GM12865 (cell line): ENCODE measurements at regions not wholly inside any gene's neighbourhood (a gene's known extent, or its start where the extent isn't known, plus 50 kb on each side); places are given as distances from the start of the nearest gene placed in this dataset.
"Not testable (repeated sequence)": the region's sequence is repeated elsewhere in the genome, so short reads cannot be mapped to it uniquely, and the experiment has no call there.

ENCODE experiments used
- DNase-seq: peaks from one replicate; pipeline ENCODE4 v3.0.0; 2010; ENCODE audit warnings: low read depth
- H3K4me3 ChIP-seq: 2 replicates; pipeline ENCODE4 v1.5.1; 2011; ENCODE audit warnings: mild to moderate bottlenecking, low read depth, low read length, control low read depth
- TF ChIP-seq, protein P1 (sequence below): IDR thresholded peaks from 2 replicates; pipeline ENCODE4 v1.5.1; 2011; ENCODE audit warnings: low read length, control low read depth, low read depth, inconsistent platforms; ENCODE audit not compliant: insufficient read depth; ENCODE audit errors: missing control alignments

GRCh38 chr6:66278115-66278514 is 571.1 kb upstream of the EYS start:
- no peak for DNase-seq
- TF ChIP-seq, protein P1, sequence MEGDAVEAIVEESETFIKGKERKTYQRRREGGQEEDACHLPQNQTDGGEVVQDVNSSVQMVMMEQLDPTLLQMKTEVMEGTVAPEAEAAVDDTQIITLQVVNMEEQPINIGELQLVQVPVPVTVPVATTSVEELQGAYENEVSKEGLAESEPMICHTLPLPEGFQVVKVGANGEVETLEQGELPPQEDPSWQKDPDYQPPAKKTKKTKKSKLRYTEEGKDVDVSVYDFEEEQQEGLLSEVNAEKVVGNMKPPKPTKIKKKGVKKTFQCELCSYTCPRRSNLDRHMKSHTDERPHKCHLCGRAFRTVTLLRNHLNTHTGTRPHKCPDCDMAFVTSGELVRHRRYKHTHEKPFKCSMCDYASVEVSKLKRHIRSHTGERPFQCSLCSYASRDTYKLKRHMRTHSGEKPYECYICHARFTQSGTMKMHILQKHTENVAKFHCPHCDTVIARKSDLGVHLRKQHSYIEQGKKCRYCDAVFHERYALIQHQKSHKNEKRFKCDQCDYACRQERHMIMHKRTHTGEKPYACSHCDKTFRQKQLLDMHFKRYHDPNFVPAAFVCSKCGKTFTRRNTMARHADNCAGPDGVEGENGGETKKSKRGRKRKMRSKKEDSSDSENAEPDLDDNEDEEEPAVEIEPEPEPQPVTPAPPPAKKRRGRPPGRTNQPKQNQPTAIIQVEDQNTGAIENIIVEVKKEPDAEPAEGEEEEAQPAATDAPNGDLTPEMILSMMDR = no peak
- no peak overlapping the region for H3K4me3 ChIP-seq

DNA sequence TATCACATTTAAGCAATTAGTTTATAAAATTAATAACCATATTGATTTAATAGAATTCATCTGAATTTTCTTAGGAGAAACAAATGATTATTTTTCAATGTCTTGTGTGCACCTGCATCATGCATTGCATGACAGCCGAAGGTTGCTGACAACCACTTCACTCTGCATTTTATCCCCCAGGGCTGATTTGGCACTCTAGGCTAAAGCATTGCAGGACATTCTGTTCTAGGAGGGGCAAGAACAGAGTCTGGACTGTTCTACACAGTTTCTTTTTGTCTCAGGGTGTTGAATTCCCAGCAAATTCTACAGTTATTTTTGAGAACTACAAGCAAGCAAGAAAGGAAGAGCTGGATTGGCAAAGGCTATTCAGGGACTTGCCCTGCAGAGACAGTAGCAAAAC is 570.4 kb upstream of the EYS start:
- TF ChIP-seq, protein P1 = no peak
- no peak overlapping the region for H3K4me3 ChIP-seq
- DNase-seq = no peak

DNA sequence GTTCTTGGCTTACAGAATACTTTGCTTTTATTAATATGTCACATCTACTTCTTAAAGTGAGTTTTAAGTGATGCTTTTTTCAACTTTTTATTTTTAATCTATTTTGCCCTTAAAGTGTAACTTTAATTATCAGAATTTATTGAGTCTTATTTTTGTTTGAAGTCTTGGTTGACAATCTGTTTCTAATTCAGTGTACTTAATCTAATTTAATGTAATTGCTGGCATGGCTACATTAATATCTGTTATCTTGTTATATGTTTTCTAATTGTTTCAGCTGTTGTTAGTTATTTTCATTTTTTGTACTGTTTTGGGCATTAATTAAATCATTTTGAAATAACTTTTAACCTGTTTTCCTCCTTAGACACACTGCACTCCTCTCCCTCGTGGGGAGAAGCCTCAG is 558.7 kb upstream of the EYS start:
- no peak for DNase-seq

DNA sequence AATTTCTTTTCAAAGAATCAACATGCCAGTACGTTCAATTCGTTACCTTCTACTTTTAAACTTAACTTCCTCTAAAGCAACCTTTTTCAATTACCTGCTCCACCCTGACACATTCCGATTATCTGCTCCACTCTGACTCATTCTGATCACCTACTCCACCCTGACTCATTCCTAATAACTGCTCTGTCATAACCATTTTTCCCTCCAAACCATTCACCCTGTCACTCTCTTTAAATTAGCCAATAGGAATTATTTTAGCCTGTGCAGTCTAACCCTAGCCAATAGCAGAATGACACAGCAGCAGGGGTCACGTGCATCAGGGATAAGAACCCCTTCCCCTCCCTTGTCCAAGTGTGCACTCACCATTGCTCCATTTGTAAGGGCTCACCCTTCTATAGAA is 557.4 kb upstream of the EYS start:
- no peak overlapping the region for H3K4me3 ChIP-seq
- DNase-seq = no peak
- TF ChIP-seq, protein P1 = no peak

More for the DNA sequence above, 558.7 kb upstream of the EYS start:
- H3K4me3 ChIP-seq = no peak overlapping the region
- TF ChIP-seq, protein P1 = no peak

DNA sequence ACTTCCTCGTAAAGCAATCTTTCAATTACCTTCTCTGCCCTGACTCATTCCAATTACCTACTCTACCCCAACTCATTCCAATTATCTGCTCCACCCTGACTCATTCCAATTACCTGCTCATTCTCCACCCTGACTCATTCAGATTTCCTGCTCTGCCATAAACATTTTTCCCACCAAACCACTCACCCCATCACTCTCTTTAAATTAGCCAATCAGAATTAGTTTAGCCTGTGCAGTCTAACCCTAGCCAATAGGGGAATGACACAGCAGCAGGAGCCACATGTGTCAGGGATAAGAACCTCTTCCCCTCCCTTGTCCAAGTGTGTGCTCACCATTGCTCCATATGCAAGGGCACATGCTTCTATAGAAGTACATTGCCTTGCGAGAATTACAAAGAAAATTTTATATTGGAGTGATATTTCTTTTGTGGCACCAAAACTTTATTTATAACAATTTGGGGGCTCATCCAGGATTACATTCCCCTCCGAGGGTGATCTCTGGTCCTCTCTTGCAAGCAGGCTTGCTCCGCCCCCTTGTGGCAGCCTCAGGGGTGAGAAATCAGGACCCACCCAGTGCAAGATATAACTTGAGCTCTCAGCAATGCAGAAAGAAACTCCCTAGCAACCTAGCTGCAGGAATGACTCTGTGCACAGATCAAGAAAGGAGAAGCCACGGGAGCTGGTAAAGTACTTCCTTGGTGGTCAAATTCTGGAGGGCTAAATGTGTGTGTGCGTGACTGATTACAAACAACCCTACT is 551.9 kb upstream of the EYS start:
- not testable (repeated sequence) for DNase-seq, H3K4me3 ChIP-seq

DNA sequence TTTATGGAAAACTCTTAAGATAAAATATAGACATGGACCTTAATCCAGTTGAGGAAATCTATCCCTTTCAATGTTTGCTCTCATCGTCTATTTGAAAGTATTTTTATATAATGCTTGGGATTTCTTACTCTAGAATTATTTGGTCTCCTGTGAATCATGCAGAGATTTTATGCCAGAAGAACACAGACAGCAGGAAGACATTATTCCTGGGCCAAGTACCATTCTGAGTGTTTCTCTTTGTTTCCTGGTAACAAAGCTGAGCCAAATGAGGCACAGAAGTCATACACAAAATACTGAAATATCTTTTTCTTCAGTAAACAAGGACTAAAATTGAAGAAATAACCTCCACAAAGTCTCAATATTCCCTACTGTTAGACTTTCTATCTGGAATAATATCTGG is 538.2 kb upstream of the EYS start:
- TF ChIP-seq, protein P1 = no peak
- no peak overlapping the region for H3K4me3 ChIP-seq
- no peak for DNase-seq

GRCh38 chr6:66238851-66239250 is 531.8 kb upstream of the EYS start:
- H3K4me3 ChIP-seq = no peak overlapping the region
- TF ChIP-seq, protein P1 = no peak
- DNase-seq = no peak
